ENCODE measurements at regions not wholly inside any gene's neighbourhood (a gene's known extent, or its start where the extent isn't known, plus 50 kb on each side); places are given as distances from the start of the nearest gene placed in this dataset.

DNA sequence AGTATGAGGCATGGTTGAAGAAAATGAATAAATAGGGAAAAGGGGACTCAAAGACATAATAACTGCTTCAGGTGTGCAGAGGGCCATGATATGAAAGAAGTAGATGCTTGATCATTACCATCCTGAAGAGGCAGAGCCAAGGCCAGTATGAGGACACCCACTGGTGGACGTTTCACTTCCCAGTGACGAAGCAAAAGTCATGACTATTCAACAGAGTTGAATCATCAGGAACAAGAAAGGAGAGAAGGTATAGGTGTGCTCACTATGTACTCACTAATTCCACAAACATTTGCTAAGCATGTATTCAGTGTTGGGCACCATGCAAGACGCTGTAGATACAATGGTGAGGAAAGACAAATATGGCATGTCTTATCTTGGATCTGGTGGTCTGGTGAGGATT, 319.2 kb upstream of the RUNX1 start:
- ATAC-seq (replicated peaks) = no peak
- no peak for DNase-seq
- Mint-ChIP-seq H3K9me3 (peaks cover 4 to 8% of the 10 kb centered on the region in 2 donors), H3K27ac (peak overlapping the region; percentile 49), H3K36me3 (peaks cover 3% of the 10 kb centered on the region in 2 donors), H3K4me3 (no peak overlapping the region), H3K4me1 (peaks cover 8% of the 10 kb centered on the region in 2 donors), H3K27me3 (no peaks in the 10 kb centered on the region)

GRCh38 chr21:35367553-35367952, 318.5 kb upstream of the RUNX1 start:
- peaks cover 3% of the 10 kb centered on the region in 2 donors for H3K36me3 Mint-ChIP-seq

GRCh38 chr21:35366394-35367080, 317.4 kb upstream of the RUNX1 start:
- Mint-ChIP-seq H3K36me3 (peaks cover 3% of the 10 kb centered on the region in 2 donors), H3K4me1 (peaks cover 14 to 15% of the 10 kb centered on the region in 2 donors)
- no peak for DNase-seq

More at GRCh38 chr21:35367553-35367952, 318.5 kb upstream of the RUNX1 start:
- DNase-seq (no peak), ATAC-seq (replicated peaks) (no peak)
- Mint-ChIP-seq H3K27ac (no peak overlapping the region), H3K4me3 (no peak overlapping the region), H3K4me1 (peaks cover 12 to 13% of the 10 kb centered on the region in 2 donors), H3K27me3 (peaks cover 0 to 4% of the 10 kb centered on the region in 2 donors), H3K9me3 (peaks cover 4 to 8% of the 10 kb centered on the region in 2 donors)

DNA sequence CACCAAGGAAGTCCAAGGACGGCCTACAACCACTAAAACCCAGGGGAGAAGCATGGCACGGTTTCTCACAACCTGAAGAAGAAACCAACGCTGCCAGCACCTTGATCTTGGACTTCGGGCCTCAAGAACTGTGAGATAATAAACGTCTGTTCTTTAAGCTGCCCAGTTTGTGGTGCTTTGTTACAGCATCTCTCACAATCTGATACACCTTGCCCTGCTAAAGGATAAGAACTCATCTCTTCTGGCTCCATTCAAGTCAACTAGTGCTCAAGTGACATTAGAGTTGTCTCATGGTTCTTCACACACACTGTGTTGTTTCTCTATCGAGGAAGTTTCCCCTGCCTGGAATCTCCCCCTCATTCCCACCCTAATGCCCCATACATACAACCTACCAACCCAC, 314.4 kb upstream of the RUNX1 start:
- ATAC-seq (replicated peaks) = no peak
- Mint-ChIP-seq H3K4me3 (no peak overlapping the region), H3K9me3 (peaks cover 4% of the 10 kb centered on the region in 2 donors), H3K36me3 (peaks cover 3 to 6% of the 10 kb centered on the region in 2 donors), H3K27ac (no peak overlapping the region), H3K4me1 (peaks cover 16 to 19% of the 10 kb centered on the region in 2 donors), H3K27me3 (peaks cover 0 to 6% of the 10 kb centered on the region in 2 donors)
- no peak for DNase-seq

More at GRCh38 chr21:35366394-35367080, 317.4 kb upstream of the RUNX1 start:
- ATAC-seq (replicated peaks) = no peak
- H3K4me3 Mint-ChIP-seq = no peak overlapping the region
- peaks cover 0 to 6% of the 10 kb centered on the region in 2 donors for H3K27me3 Mint-ChIP-seq
- H3K27ac Mint-ChIP-seq = peak overlapping the region; percentile 3
- peaks cover 4 to 8% of the 10 kb centered on the region in 2 donors for H3K9me3 Mint-ChIP-seq

GRCh38 chr21:35361988-35362387, 312.9 kb upstream of the RUNX1 start:
- H3K4me3 Mint-ChIP-seq = no peak overlapping the region
- ATAC-seq (replicated peaks) (no peak), DNase-seq (no peak)
- peaks cover 0 to 6% of the 10 kb centered on the region in 2 donors for H3K27me3 Mint-ChIP-seq
- H3K27ac Mint-ChIP-seq = no peak overlapping the region
- peaks cover 4% of the 10 kb centered on the region in 2 donors for H3K9me3 Mint-ChIP-seq
- peaks cover 19 to 25% of the 10 kb centered on the region in 2 donors for H3K4me1 Mint-ChIP-seq
- peaks cover 3 to 6% of the 10 kb centered on the region in 2 donors for H3K36me3 Mint-ChIP-seq

DNA sequence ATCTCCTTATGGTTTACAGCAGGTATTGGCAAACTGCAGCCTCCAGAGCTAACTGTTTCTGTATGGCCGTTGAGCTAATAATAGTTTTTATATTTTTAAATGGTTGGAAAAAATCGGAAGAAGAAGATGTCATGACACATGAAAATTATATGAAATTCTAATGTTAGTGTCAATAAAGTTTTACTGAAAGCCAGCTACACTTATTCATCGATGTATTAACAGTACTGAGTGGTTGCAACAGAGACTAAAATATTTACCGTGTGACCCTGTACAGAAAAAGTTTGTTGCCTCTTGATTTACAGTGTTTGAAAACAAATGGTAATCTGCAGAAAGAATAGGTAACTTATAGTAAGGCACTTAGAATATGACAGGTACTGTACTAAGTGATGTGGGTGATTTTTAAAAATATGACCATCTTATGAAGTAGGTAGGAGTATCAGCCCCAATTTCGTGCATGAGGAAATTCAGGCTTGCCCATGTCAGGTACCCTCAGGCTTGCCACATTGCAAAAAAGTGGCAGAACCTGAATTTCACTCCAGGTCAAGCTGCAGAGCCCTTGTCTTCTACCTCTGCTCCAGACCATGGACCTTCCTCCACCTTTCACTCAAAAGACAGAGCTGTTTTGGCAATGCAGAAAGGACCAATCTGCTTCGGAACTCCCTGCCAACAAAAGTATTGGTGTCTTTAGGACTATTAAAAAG, 311.9 kb upstream of the RUNX1 start:
- H3K4me1 Mint-ChIP-seq = peaks cover 22 to 29% of the 10 kb centered on the region in 2 donors
- H3K36me3 Mint-ChIP-seq = peaks cover 3 to 6% of the 10 kb centered on the region in 2 donors
- DNase-seq = no peak
- peaks cover 0 to 6% of the 10 kb centered on the region in 2 donors for H3K27me3 Mint-ChIP-seq
- H3K27ac Mint-ChIP-seq = no peak overlapping the region
- H3K9me3 Mint-ChIP-seq = peaks cover 4 to 6% of the 10 kb centered on the region in 2 donors
- H3K4me3 Mint-ChIP-seq = no peak overlapping the region
- no peak for ATAC-seq (replicated peaks)

DNA sequence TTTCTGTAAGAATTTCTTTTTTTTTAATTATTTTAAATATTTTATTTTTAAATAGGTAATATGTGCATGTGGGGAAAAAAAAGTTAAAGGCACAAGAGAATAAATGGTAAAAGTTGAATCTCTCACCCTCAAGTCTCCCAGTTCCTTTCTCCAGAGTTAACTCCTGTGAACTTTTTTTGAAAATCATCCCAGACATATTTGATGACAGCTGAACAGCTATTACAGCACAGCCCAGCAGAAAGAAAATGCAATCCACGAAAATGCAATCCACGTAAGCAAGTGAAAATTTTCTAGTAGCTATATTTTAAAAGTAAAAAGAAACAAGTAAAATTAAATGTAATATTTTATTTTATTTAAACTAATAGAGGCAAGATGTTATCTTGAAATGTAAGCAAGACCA, 310.0 kb upstream of the RUNX1 start:
- Mint-ChIP-seq H3K36me3 (peaks cover 6 to 11% of the 10 kb centered on the region in 2 donors), H3K4me1 (peaks cover 24 to 41% of the 10 kb centered on the region in 2 donors), H3K9me3 (peaks cover 6 to 11% of the 10 kb centered on the region in 2 donors), H3K27ac (no peak overlapping the region), H3K27me3 (peaks cover 0 to 6% of the 10 kb centered on the region in 2 donors), H3K4me3 (no peak overlapping the region)
- DNase-seq (no peak), ATAC-seq (replicated peaks) (no peak)

DNA sequence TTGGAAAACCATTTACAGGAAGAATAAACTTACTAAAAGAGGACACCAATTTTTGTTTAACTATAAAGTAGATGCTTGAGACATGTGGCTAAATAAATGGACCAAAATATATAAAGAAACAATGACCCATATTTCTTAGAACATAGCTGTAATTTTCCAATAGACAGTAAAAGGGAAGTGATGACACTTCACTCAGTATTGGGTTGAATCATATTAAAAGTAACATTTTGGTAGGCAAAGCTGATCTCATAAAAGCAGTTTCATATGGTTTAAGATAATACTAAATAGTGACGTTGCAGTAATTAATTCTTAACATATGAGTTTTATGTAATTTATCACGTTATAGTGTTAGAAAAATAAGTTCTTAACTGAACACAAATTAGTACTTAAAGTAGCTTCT, 308.9 kb upstream of the RUNX1 start:
- H3K27me3 Mint-ChIP-seq = peaks cover 0 to 6% of the 10 kb centered on the region in 2 donors
- peak; percentile 96 to 98 for ATAC-seq (replicated peaks)
- peak overlapping the region; percentile 43 for H3K27ac Mint-ChIP-seq
- peaks cover 3 to 10% of the 10 kb centered on the region in 2 donors for H3K36me3 Mint-ChIP-seq
- peak overlapping the region in 1 of 2 donors; percentile 1 for H3K4me3 Mint-ChIP-seq
- peaks cover 5 to 11% of the 10 kb centered on the region in 2 donors for H3K9me3 Mint-ChIP-seq
- peaks cover 19 to 46% of the 10 kb centered on the region in 2 donors for H3K4me1 Mint-ChIP-seq
- DNase-seq = no peak

DNA sequence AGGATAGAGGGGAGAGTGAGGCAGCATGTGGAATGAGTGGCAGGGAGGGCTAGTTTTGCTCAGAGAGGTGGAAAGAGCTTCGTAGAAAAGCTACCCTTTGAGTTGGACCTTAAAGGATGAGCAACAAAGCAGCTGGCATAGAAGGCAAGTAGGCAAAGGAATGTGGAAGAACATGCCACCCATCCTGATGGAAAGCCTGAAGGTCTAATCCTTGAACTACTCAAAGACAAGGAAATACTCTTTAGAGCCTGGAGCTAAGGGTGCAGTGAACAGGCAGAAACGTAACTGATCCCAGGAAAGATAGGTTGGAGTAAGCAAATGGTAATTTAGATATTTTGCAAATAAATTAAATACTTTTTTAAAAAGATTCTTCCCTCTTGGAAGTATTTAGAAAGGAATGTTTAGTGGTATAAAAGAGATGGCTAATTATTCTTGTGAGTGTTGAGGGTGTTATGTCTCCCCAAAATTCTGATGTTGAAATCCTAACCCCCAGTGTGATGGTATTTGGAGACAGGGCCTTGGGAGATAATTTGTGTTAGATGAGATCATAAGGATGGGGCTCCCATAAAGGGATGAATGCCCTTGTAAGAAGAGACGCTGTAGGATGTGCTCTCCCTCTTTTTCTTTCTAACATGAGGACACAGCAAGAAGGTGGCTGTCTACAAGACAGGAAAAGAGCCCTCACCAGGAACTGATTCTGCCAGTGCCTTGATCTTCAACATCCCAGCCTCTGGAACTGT, 308.1 kb upstream of the RUNX1 start:
- ATAC-seq (replicated peaks) (peak; percentile 33 to 38), DNase-seq (no peak)
- no peaks in the 10 kb centered on the region for H3K27me3 Mint-ChIP-seq
- H3K4me1 Mint-ChIP-seq = peaks cover 19 to 47% of the 10 kb centered on the region in 2 donors
- H3K4me3 Mint-ChIP-seq = peak overlapping the region in 1 of 2 donors; percentile 1
- peaks cover 5 to 12% of the 10 kb centered on the region in 2 donors for H3K9me3 Mint-ChIP-seq
- peaks cover 3 to 10% of the 10 kb centered on the region in 2 donors for H3K36me3 Mint-ChIP-seq
- H3K27ac Mint-ChIP-seq = peak overlapping the region; percentile 43

- peaks cover 5 to 11% of the 10 kb centered on the region in 2 donors for H3K9me3 Mint-ChIP-seq
- H3K4me1 Mint-ChIP-seq = peaks cover 32 to 58% of the 10 kb centered on the region in 2 donors
- ATAC-seq (replicated peaks) (no peak), DNase-seq (no peak)
- H3K27ac Mint-ChIP-seq = no peak overlapping the region
- no peaks in the 10 kb centered on the region for H3K27me3 Mint-ChIP-seq
- H3K36me3 Mint-ChIP-seq = peaks cover 3 to 7% of the 10 kb centered on the region in 2 donors
- no peak overlapping the region for H3K4me3 Mint-ChIP-seq
These were observed 305.0 kb upstream of the RUNX1 start for GRCh38 chr21:35354078-35354477.

- ATAC-seq (replicated peaks) (no peak), DNase-seq (no peak)
- H3K4me1 Mint-ChIP-seq = peaks cover 32 to 56% of the 10 kb centered on the region in 2 donors
- H3K9me3 Mint-ChIP-seq = peaks cover 5 to 11% of the 10 kb centered on the region in 2 donors
- no peaks in the 10 kb centered on the region for H3K27me3 Mint-ChIP-seq
- no peak overlapping the region for H3K4me3 Mint-ChIP-seq
- H3K36me3 Mint-ChIP-seq = peaks cover 3 to 7% of the 10 kb centered on the region in 2 donors
- peak overlapping the region; percentile 38 for H3K27ac Mint-ChIP-seq
These were observed 303.7 kb upstream of the RUNX1 start for GRCh38 chr21:35352793-35353192.

DNA sequence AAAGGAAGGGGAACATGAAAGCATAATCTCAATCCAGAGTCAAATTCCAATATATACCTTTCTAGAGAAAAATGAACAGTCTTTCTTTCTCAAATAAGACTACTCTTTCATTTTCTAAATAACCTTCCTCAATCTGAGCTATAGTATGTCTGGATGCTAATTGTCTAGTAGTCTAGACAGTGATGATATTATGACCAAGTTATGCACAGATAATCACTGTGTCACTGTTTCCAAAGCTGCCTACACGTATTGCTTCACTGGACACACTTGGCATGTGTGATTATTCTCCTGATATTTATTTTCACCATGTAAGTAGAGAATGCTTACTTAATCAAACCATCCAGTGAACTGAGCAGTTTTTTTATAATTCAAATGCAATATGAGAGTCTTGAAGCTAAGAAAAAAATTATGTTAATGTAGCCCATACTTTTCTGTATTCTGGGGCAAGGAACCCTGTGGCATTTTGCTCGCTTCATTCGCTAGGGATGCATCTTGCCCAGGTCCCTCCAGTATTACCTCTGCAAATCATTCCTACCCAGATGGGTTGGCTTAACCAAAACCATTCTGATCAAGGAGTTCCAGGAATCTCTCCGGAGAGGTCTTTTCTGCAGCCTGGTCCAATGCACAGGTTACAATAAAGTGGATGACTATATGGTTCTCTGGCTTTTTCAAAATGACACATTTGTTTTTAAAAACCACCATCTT, 303.1 kb upstream of the RUNX1 start:
- Mint-ChIP-seq H3K4me3 (no peak overlapping the region), H3K27ac (no peak overlapping the region), H3K4me1 (peaks cover 26 to 52% of the 10 kb centered on the region in 2 donors), H3K27me3 (peaks cover 0 to under 1% of the 10 kb centered on the region in 2 donors), H3K36me3 (peaks cover 3 to 8% of the 10 kb centered on the region in 2 donors), H3K9me3 (peaks cover 5 to 11% of the 10 kb centered on the region in 2 donors)
- DNase-seq (no peak), ATAC-seq (replicated peaks) (peak; percentile 88 to 90)

- Mint-ChIP-seq H3K4me1 (peaks cover 27 to 45% of the 10 kb centered on the region in 2 donors), H3K9me3 (peaks cover 8 to 9% of the 10 kb centered on the region in 2 donors), H3K4me3 (peak overlapping the region in 1 of 2 donors; percentile 37), H3K27me3 (peaks cover 0 to 6% of the 10 kb centered on the region in 2 donors), H3K27ac (peak overlapping the region; percentile 82), H3K36me3 (peaks cover 3 to 12% of the 10 kb centered on the region in 2 donors)
- DNase-seq (no peak), ATAC-seq (replicated peaks) (no peak)
These were observed 302.3 kb upstream of the RUNX1 start for GRCh38 chr21:35351434-35351833.

All from stimulated activated naive B cell treated with anti-CD40 and anti-IgM and Interleukin-4, amounts not matched to agents 10 μg/mL and 1 μg/mL and 100 μg/mL, for 72 hours (primary cell).